RWPE2 (cell line): ENCODE measurements at regions not wholly inside any gene's neighbourhood (a gene's known extent, or its start where the extent isn't known, plus 50 kb on each side); places are given as distances from the start of the nearest gene placed in this dataset.

Experiments
- ATAC-seq: fragments of 200-7000 bp; cut with Tn5 transposase; 3 replicates; pipeline ENCODE4 v1.9.1; 2021; ENCODE audit warnings: low read depth
- DNase-seq: peaks from one replicate; pipeline ENCODE4 v3.0.0-alpha.2; 2020; ENCODE audit warnings: low spot score
- H3K27ac ChIP-seq: fragments of 450-650 bp; 2 replicates; pipeline ENCODE4 v1.5.1; 2017; ENCODE audit warnings: mild to moderate bottlenecking; ENCODE audit not compliant: poor library complexity, severe bottlenecking
- H3K27me3 ChIP-seq: fragments of 250-450 bp; sonication (Bioruptor Pico); 2 replicates; pipeline ENCODE4 v1.5.1; 2021; ENCODE audit warnings: mild to moderate bottlenecking, moderate library complexity; ENCODE audit not compliant: insufficient read depth, poor library complexity, severe bottlenecking
- H3K36me3 ChIP-seq: fragments of 250-450 bp; sonication (Bioruptor Pico); 2 replicates; pipeline ENCODE4 v1.5.1; 2020; ENCODE audit warnings: low read depth, mild to moderate bottlenecking, moderate library complexity
- H3K4me1 ChIP-seq: fragments of 250-450 bp; sonication (Bioruptor Pico); 2 replicates; pipeline ENCODE4 v1.5.1; 2021; ENCODE audit warnings: mild to moderate bottlenecking, moderate library complexity; ENCODE audit not compliant: insufficient read depth, poor library complexity, severe bottlenecking
- H3K4me3 ChIP-seq: fragments of 250-450 bp; sonication (Bioruptor Pico); 2 replicates; pipeline ENCODE4 v1.5.1; 2021; ENCODE audit warnings: mild to moderate bottlenecking, moderate library complexity; ENCODE audit not compliant: severe bottlenecking
- H3K9me3 ChIP-seq: fragments of 250-450 bp; sonication (Bioruptor Pico); 2 replicates; pipeline ENCODE4 v1.5.1; 2021; ENCODE audit warnings: mild to moderate bottlenecking, moderate library complexity; ENCODE audit not compliant: severe bottlenecking
- CTCF ChIP-seq: fragments of 450-650 bp; IDR thresholded peaks from one replicate; pipeline ENCODE4 v1.5.1; 2017; ENCODE audit warnings: mild to moderate bottlenecking, moderate library complexity; ENCODE audit not compliant: poor library complexity, severe bottlenecking

DNA sequence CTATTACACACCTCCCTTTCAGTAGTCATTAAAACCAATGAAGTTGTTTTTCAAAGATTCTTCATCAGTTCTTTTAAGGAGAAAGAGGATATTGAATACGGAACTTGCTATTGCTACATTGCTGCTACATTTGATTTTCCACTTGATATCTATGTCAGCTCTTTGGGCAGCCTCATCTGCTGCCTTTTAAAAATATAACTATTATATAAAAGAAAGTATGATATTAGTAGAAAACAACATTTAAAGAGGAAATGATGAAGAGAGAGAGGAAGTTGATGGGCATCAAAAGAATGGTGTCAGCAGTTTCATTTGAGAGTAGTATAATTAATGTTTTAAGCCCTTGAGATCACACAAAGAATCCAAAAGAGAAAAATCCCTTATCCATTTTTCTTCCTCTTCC lies 171.4 kb downstream of the NFKBIZ start:
- no peak for DNase-seq
- H3K27me3 ChIP-seq, result no peaks in the 10 kb centered on the region

GRCh38 chr3:102024270-102024904 lies 175.1 kb downstream of the NFKBIZ start:
- Histone ChIP-seq H3K4me3 (no peak overlapping the region), H3K36me3 (no peaks in the 10 kb centered on the region), H3K9me3 (peaks cover 7% of the 10 kb centered on the region), H3K4me1 (no peaks in the 10 kb centered on the region), H3K27me3 (no peaks in the 10 kb centered on the region), H3K27ac (no peak overlapping the region)
- no peak for ATAC-seq
- no peak for DNase-seq
- TF ChIP-seq CTCF, result no peak

More for the DNA sequence above, 171.4 kb downstream of the NFKBIZ start:
- H3K27ac ChIP-seq, result no peak overlapping the region
- no peaks in the 10 kb centered on the region for H3K9me3 ChIP-seq
- H3K36me3 ChIP-seq, result no peaks in the 10 kb centered on the region
- ATAC-seq, result no peak
- no peak for TF ChIP-seq CTCF
- H3K4me3 ChIP-seq, result no peak overlapping the region
- no peaks in the 10 kb centered on the region for H3K4me1 ChIP-seq

DNA sequence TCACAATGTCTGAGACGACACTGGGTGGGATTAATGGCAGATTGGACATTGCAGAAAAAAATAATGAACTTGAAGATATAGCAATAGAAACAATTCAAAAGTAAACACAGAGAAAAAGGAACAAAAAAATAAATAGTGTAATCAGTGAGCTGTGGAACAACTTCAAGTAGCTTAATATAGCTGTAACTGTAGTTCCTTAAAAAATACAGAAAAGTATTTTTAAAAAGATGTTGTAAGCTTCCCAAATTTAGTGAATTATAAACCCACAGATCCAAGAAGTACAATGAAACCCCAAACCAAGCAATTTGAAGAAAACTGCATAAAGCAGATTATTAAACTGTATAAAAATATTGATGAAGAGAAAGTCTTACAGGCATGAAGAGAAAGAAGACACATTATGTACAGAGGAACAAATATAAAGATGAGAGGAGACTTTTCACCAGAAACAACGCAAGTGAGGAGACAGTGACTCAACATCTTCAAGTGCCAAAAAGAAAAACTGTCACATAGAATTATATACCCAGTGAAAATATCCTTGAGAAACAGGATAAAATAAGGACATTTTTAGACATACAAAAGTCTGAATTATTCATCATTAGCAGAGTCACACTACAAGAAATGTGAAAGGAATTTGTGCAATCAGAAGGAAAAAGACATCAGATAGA lies 176.4 kb downstream of the NFKBIZ start:
- no peaks in the 10 kb centered on the region for H3K36me3 ChIP-seq
- no peak for TF ChIP-seq CTCF
- no peak overlapping the region for H3K27ac ChIP-seq
- DNase-seq (no peak), ATAC-seq (no peak)
- H3K4me1 ChIP-seq, result no peaks in the 10 kb centered on the region
- peaks cover 7% of the 10 kb centered on the region for H3K9me3 ChIP-seq
- no peak overlapping the region for H3K4me3 ChIP-seq
- no peaks in the 10 kb centered on the region for H3K27me3 ChIP-seq

- no peak for ATAC-seq
- Histone ChIP-seq H3K27ac (no peak overlapping the region), H3K4me1 (no peaks in the 10 kb centered on the region), H3K36me3 (no peaks in the 10 kb centered on the region), H3K9me3 (peaks cover 7% of the 10 kb centered on the region), H3K4me3 (no peak overlapping the region), H3K27me3 (no peaks in the 10 kb centered on the region)
- no peak for TF ChIP-seq CTCF
- no peak for DNase-seq
Measured at GRCh38 chr3:102026656-102027055, 177.3 kb downstream of the NFKBIZ start.

GRCh38 chr3:102030661-102031060 lies 181.3 kb downstream of the NFKBIZ start:
- no peak overlapping the region for H3K4me3 ChIP-seq
- TF ChIP-seq CTCF, result no peak
- H3K4me1 ChIP-seq, result no peaks in the 10 kb centered on the region
- peaks cover 7% of the 10 kb centered on the region for H3K9me3 ChIP-seq
- no peak overlapping the region for H3K27ac ChIP-seq
- ATAC-seq (no peak), DNase-seq (no peak)
- H3K27me3 ChIP-seq, result no peaks in the 10 kb centered on the region
- H3K36me3 ChIP-seq, result no peaks in the 10 kb centered on the region
